ENCODE measurements at regions not wholly inside any gene's neighbourhood (a gene's known extent, or its start where the extent isn't known, plus 50 kb on each side); places are given as distances from the start of the nearest gene placed in this dataset.

DNA sequence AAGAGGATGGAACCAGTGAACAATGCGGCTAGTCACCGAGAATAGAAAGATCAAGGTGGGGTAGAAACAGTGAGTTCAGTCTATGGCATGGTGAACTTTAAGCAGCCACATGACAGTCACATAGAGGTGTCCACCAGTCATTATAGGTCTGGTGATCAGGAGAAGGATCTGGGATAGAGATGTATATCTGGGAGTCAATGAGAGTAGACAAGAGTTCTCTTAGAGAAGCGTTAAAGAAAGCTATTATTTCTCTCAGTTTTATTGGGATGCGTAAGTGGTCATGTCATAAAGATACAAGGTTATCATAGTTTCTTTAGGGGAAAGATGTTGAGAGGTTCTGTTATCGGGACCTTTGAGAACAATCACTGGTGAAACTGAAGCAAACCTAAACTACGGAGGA, 136.1 kb upstream of the SLC38A2 start:
- no peak for TF ChIP-seq POLR2AphosphoS5 (IDR thresholded peaks at IDR 0.05; ENCODE audit: low read depth, low read length)
- no peak for TF ChIP-seq POLR2A (IDR thresholded peaks at IDR 0.05; ENCODE audit: low read depth, low read length)

Measured in GM12892 (cell line).